T-helper 2 cell treated with Interferon-gamma antibody and Interleukin-4, amounts not matched to agents 100 ng/mL and 5 ng/mL, for 36 hours (primary cell): ENCODE measurements at regions not wholly inside any gene's neighbourhood (a gene's known extent, or its start where the extent isn't known, plus 50 kb on each side); places are given as distances from the start of the nearest gene placed in this dataset.

ENCODE experiments used
- intact Hi-C: fragments of 100-400 bp; cut with micrococcal nuclease; formaldehyde crosslinking; loops from one replicate; pipeline ENCODE4 v1.15.1; 2023

GRCh38 chr15:95522533-95522932 lies 808.0 kb upstream of the NR2F2 start:
- intact Hi-C loops = no loop called here

GRCh38 chr15:95528920-95529319 lies 801.6 kb upstream of the NR2F2 start:
- intact Hi-C loops = no loop called here

- intact Hi-C loops = no loop called here
These were observed 793.9 kb upstream of the NR2F2 start for GRCh38 chr15:95536638-95537037.

GRCh38 chr15:95538693-95539092 lies 791.8 kb upstream of the NR2F2 start:
- intact Hi-C loops = no loop called here

- intact Hi-C loops = no loop called here
These were observed 789.2 kb upstream of the NR2F2 start for GRCh38 chr15:95541301-95541700.

- intact Hi-C loops = no loop called here
These were observed 781.2 kb upstream of the NR2F2 start for GRCh38 chr15:95549168-95549738.

- intact Hi-C loops = no loop called here
These were observed 779.8 kb upstream of the NR2F2 start for GRCh38 chr15:95550702-95551101.

GRCh38 chr15:95556225-95556624 lies 774.3 kb upstream of the NR2F2 start:
- intact Hi-C loops = no loop called here

- intact Hi-C loops = no loop called here
These were observed 773.7 kb upstream of the NR2F2 start for GRCh38 chr15:95556866-95557225.

GRCh38 chr15:95557226-95558046 lies 773.1 kb upstream of the NR2F2 start:
- intact Hi-C loops = no loop called here

GRCh38 chr15:95558131-95558530 lies 772.4 kb upstream of the NR2F2 start:
- intact Hi-C loops = no loop called here

- intact Hi-C loops = no loop called here
These were observed 771.6 kb upstream of the NR2F2 start for GRCh38 chr15:95558916-95559315.

GRCh38 chr15:95559875-95560394 lies 770.6 kb upstream of the NR2F2 start:
- intact Hi-C loops = no loop called here

- intact Hi-C loops = no loop called here
These were observed 769.0 kb upstream of the NR2F2 start for GRCh38 chr15:95561463-95561862.

- intact Hi-C loops = no loop called here
These were observed 766.9 kb upstream of the NR2F2 start for GRCh38 chr15:95563634-95564033.

GRCh38 chr15:95565016-95565600 lies 765.4 kb upstream of the NR2F2 start:
- intact Hi-C loops = no loop called here

- intact Hi-C loops = no loop called here
These were observed 764.8 kb upstream of the NR2F2 start for GRCh38 chr15:95565690-95566089.

GRCh38 chr15:95567686-95568085 lies 762.8 kb upstream of the NR2F2 start:
- intact Hi-C loops = no loop called here

- intact Hi-C loops = no loop called here
These were observed 756.4 kb upstream of the NR2F2 start for GRCh38 chr15:95574053-95574452.

- intact Hi-C loops = no loop called here
These were observed 752.6 kb upstream of the NR2F2 start for GRCh38 chr15:95577927-95578326.

- intact Hi-C loops = no loop called here
These were observed 750.4 kb upstream of the NR2F2 start for GRCh38 chr15:95580121-95580520.

- intact Hi-C loops = no loop called here
These were observed 748.9 kb upstream of the NR2F2 start for GRCh38 chr15:95581595-95581994.

- intact Hi-C loops = no loop called here
These were observed 746.4 kb upstream of the NR2F2 start for GRCh38 chr15:95584088-95584487.
